Fibroblast of the aortic adventitia (primary cell): ENCODE measurements at regions not wholly inside any gene's neighbourhood (a gene's known extent, or its start where the extent isn't known, plus 50 kb on each side); places are given as distances from the start of the nearest gene placed in this dataset.

Experiments used
- DNase-seq: peaks from one replicate; pipeline ENCODE4 v3.0.0-alpha.2; 2010; ENCODE audit warnings: low read depth
- H3K4me3 ChIP-seq: 2 replicates; pipeline ENCODE4 v1.5.1; 2011; ENCODE audit warnings: low read depth, mild to moderate bottlenecking, control low read depth, low read length, moderate library complexity
- TF ChIP-seq, protein P1 (sequence below): IDR thresholded peaks from 2 replicates; pipeline ENCODE4 v1.5.1; 2011; ENCODE audit warnings: mild to moderate bottlenecking, low read length, control low read depth, inconsistent platforms; ENCODE audit not compliant: insufficient read depth

DNA sequence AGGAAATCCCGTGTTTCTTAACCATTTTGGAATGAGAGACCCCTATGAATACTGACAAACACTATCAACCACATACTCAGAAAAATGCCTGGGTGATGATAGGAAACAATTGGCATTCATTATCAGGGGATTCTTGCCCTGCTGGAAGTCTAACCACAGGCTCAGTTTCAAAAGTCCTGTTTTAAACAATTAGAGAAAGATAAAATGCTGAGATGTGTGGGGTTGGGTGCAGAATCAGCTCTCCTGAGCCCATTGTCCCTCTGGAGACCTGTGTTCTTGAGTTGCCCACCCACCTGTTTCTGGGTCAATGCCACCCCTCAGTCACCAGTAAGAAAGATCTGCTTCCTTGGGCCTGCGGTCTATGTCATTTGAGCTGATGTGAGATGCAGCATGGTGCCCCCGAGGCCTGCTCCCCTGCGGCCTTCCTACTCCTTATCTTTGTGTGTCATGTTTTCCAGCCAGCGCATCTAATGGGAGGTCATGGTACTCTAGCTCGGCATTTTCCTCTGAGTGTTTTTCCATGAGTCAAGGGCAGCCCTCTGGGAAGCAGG is 130.3 kb upstream of the PLXNA2 start:
- H3K4me3 ChIP-seq = no peak overlapping the region
- TF ChIP-seq, protein P1, sequence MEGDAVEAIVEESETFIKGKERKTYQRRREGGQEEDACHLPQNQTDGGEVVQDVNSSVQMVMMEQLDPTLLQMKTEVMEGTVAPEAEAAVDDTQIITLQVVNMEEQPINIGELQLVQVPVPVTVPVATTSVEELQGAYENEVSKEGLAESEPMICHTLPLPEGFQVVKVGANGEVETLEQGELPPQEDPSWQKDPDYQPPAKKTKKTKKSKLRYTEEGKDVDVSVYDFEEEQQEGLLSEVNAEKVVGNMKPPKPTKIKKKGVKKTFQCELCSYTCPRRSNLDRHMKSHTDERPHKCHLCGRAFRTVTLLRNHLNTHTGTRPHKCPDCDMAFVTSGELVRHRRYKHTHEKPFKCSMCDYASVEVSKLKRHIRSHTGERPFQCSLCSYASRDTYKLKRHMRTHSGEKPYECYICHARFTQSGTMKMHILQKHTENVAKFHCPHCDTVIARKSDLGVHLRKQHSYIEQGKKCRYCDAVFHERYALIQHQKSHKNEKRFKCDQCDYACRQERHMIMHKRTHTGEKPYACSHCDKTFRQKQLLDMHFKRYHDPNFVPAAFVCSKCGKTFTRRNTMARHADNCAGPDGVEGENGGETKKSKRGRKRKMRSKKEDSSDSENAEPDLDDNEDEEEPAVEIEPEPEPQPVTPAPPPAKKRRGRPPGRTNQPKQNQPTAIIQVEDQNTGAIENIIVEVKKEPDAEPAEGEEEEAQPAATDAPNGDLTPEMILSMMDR = no peak
- no peak for DNase-seq

GRCh38 chr1:208381481-208381880 is 137.3 kb upstream of the PLXNA2 start:
- DNase-seq = no peak
- TF ChIP-seq, protein P1 = no peak
- no peak overlapping the region for H3K4me3 ChIP-seq

GRCh38 chr1:208387908-208388811 is 144.0 kb upstream of the PLXNA2 start:
- no peak overlapping the region for H3K4me3 ChIP-seq
- DNase-seq = no peak
- TF ChIP-seq, protein P1 = no peak

DNA sequence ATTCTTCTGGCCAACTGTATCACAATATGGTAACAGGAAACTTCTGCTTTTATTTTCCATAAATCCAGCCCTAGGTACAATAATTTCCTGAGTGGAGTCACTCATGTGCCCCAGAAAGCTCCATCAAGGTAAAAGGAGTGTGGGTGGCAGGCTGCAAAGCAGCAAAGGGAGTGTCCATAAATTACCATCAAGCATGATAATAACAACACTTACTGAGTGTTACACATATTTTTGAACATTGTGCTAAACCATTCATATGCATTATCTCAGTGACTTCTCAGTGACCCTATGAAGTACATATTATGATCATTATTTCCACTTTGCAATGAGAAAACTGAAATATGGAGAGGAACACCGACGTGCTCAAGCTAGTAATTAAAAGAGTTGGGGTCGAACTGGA is 149.2 kb upstream of the PLXNA2 start:
- DNase-seq = no peak
- TF ChIP-seq, protein P1 = no peak
- no peak overlapping the region for H3K4me3 ChIP-seq

DNA sequence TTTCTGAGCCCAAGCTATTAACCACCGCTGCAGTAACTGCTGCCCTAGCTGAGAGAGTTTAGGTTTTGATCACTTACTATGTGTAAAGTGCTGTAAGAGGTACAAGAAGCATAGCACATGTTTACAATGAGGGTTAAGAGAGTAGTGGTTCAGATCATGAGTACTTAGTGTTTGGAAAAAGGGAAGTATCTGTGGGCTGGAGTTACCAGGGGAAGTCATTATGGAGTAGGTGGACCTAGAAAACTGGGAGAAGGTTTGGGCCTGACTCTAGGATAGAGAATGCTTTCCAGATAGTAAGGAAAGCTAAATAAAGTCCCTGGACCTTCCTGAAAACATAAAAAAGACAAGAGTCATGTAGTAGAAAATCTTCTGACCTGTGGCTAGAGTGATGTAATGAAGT is 149.6 kb upstream of the PLXNA2 start:
- DNase-seq = no peak
- H3K4me3 ChIP-seq = no peak overlapping the region
- TF ChIP-seq, protein P1 = no peak

DNA sequence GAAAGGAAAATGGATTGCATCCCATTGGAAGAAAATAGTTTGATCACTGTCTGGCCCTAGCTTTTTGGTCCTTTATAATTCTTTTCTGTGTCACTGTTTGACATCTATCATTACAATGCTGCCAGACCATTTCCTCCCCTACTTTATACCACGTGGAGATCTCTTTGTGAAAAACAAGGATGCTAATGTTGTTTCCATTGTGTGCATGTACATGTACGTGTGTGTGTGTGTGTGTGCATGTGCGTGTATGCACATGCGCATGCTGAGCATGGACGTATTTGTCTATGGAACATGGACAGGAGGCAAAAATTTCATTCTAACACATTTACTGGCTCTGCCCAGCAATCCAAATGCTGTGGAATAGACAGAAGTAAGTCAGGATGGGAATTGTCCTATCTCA is 153.1 kb upstream of the PLXNA2 start:
- no peak for DNase-seq
- no peak overlapping the region for H3K4me3 ChIP-seq
- TF ChIP-seq, protein P1 = no peak
